H9 (cell line): ENCODE measurements at regions not wholly inside any gene's neighbourhood (a gene's known extent, or its start where the extent isn't known, plus 50 kb on each side); places are given as distances from the start of the nearest gene placed in this dataset.

ENCODE experiments used
- DNase-seq: peaks from one replicate; pipeline ENCODE4 v3.0.0-alpha.2; 2017
- H2AFZ ChIP-seq: one replicate; pipeline ENCODE4 v1.6.1; 2013; ENCODE audit warnings: mild to moderate bottlenecking, low read length, control low read depth, moderate library complexity
- H2AK5ac ChIP-seq: 2 replicates; pipeline ENCODE4 v1.6.1; 2013; ENCODE audit warnings: low read length, control low read depth, mixed read lengths; ENCODE audit not compliant: insufficient read length
- H2BK120ac ChIP-seq: one replicate; pipeline ENCODE4 v1.6.1; 2013; ENCODE audit warnings: low read depth, mild to moderate bottlenecking, low read length, control low read depth, inconsistent platforms; ENCODE audit not compliant: poor library complexity, severe bottlenecking
- H2BK12ac ChIP-seq: 2 replicates; pipeline ENCODE4 v1.6.1; 2013; ENCODE audit warnings: low read length, control low read depth, mixed read lengths, low read depth; ENCODE audit not compliant: insufficient read length
- H2BK15ac ChIP-seq: 2 replicates; pipeline ENCODE4 v1.6.1; 2013; ENCODE audit warnings: low read depth, low read length, control low read depth
- H2BK20ac ChIP-seq: one replicate; pipeline ENCODE4 v1.6.1; 2013; ENCODE audit warnings: low read depth, mild to moderate bottlenecking, low read length, control low read depth, inconsistent platforms; ENCODE audit not compliant: poor library complexity, severe bottlenecking
- H2BK5ac ChIP-seq: 2 replicates; pipeline ENCODE4 v1.6.1; 2013; ENCODE audit warnings: low read length, control low read depth, mixed read lengths; ENCODE audit not compliant: insufficient read length
- H3K14ac ChIP-seq: 2 replicates; pipeline ENCODE4 v1.6.1; 2013; ENCODE audit warnings: low read length, control low read depth; ENCODE audit not compliant: insufficient read depth
- H3K18ac ChIP-seq: 2 replicates; pipeline ENCODE4 v1.6.1; 2013; ENCODE audit warnings: low read depth, mild to moderate bottlenecking, mixed read lengths, low read length, control low read depth; ENCODE audit not compliant: insufficient read length
- H3K23ac ChIP-seq: 2 replicates; pipeline ENCODE4 v1.6.1; 2013; ENCODE audit warnings: low read length, control low read depth, mixed read lengths, low read depth; ENCODE audit not compliant: insufficient read length
- H3K23me2 ChIP-seq: 2 replicates; pipeline ENCODE4 v1.6.1; 2013; ENCODE audit warnings: low read depth, mild to moderate bottlenecking, mixed read lengths, low read length, control low read depth; ENCODE audit not compliant: insufficient read length, poor library complexity, severe bottlenecking
- H3K27ac ChIP-seq: 2 replicates; pipeline ENCODE4 v1.5.1; 2013; ENCODE audit warnings: low read length, control low read depth, mixed read lengths, low read depth; ENCODE audit not compliant: insufficient read length
- H3K27me3 ChIP-seq: 2 replicates; pipeline ENCODE4 v1.6.1; 2013; ENCODE audit warnings: low read length, control low read depth, inconsistent platforms; ENCODE audit not compliant: insufficient read depth
- H3K4ac ChIP-seq: 2 replicates; pipeline ENCODE4 v1.6.1; 2013; ENCODE audit warnings: low read depth, mild to moderate bottlenecking, control low read depth, inconsistent platforms, low read length, moderate library complexity
- H3K4me1 ChIP-seq: 2 replicates; pipeline ENCODE4 v1.6.1; 2013; ENCODE audit warnings: low read length, control low read depth, inconsistent platforms; ENCODE audit not compliant: insufficient read depth
- H3K4me2 ChIP-seq: 2 replicates; pipeline ENCODE4 v1.6.1; 2013; ENCODE audit warnings: low read length, control low read depth, mixed read lengths; ENCODE audit not compliant: insufficient read length, insufficient read depth
- H3K56ac ChIP-seq: 2 replicates; pipeline ENCODE4 v1.6.1; 2013; ENCODE audit warnings: low read depth, mild to moderate bottlenecking, mixed read lengths, low read length, control low read depth; ENCODE audit not compliant: insufficient read length
- H3K79me1 ChIP-seq: 2 replicates; pipeline ENCODE4 v1.6.1; 2013; ENCODE audit warnings: low read depth, mild to moderate bottlenecking, moderate library complexity, low read length, control low read depth, inconsistent platforms; ENCODE audit not compliant: insufficient read depth, poor library complexity, severe bottlenecking
- H3K79me2 ChIP-seq: 2 replicates; pipeline ENCODE4 v1.6.1; 2013; ENCODE audit warnings: low read length, control low read depth, inconsistent platforms; ENCODE audit not compliant: insufficient read depth
- H3K9ac ChIP-seq: 2 replicates; pipeline ENCODE4 v1.6.1; 2013; ENCODE audit warnings: low read length, control low read depth, mixed read lengths; ENCODE audit not compliant: insufficient read length; ENCODE audit errors: extremely low read depth
- H3K9me3 ChIP-seq: one replicate; pipeline ENCODE4 v1.6.1; 2013; ENCODE audit warnings: low read depth, low read length, inconsistent platforms; ENCODE audit not compliant: control insufficient read depth
- H3T11ph ChIP-seq: one replicate; pipeline ENCODE4 v1.6.1; 2013; ENCODE audit warnings: mild to moderate bottlenecking, low read length, control low read depth, inconsistent platforms
- H4K20me1 ChIP-seq: one replicate; pipeline ENCODE4 v1.6.1; 2013; ENCODE audit not compliant: control insufficient read depth, insufficient read length, insufficient read depth
- H4K5ac ChIP-seq: 2 replicates; pipeline ENCODE4 v1.6.1; 2013; ENCODE audit warnings: low read depth, mild to moderate bottlenecking, mixed read lengths, low read length, control low read depth; ENCODE audit not compliant: insufficient read length
- H4K8ac ChIP-seq: replicated peaks from 2 replicates; pipeline ENCODE4 v1.6.1; 2013; ENCODE audit warnings: low read length, control low read depth, mixed read lengths, low read depth; ENCODE audit not compliant: insufficient read length
- H4K91ac ChIP-seq: 2 replicates; pipeline ENCODE4 v1.6.1; 2013; ENCODE audit warnings: low read depth, mild to moderate bottlenecking, moderate library complexity, mixed read lengths, low read length, control low read depth; ENCODE audit not compliant: insufficient read length
- H3K27ac Mint-ChIP-seq, 3 experiments: 2 replicates in 2 of 3; 3 replicates in 1 of 3; pipeline ENCODE4 v1.8.0; 2020 to 2021; ENCODE audit warnings: mixed read lengths in 3 of 3, mild to moderate bottlenecking in 1 of 3, moderate library complexity in 1 of 3
- H3K27me3 Mint-ChIP-seq: 2 replicates; pipeline ENCODE4 v1.8.0; 2021; ENCODE audit warnings: low read depth, mild to moderate bottlenecking, moderate library complexity, mixed read lengths
- H3K36me3 Mint-ChIP-seq, 3 experiments: 2 replicates in 2 of 3; 3 replicates in 1 of 3; pipeline ENCODE4 v1.8.0; 2020 to 2021; ENCODE audit warnings: low read depth in 3 of 3, mixed read lengths in 3 of 3; ENCODE audit not compliant: insufficient read depth in 1 of 3
- H3K4me1 Mint-ChIP-seq, 2 experiments: 2 replicates each; pipeline ENCODE4 v1.8.0; 2020; ENCODE audit warnings: mixed read lengths in 2 of 2
- H3K4me3 Mint-ChIP-seq, 2 experiments: 2 replicates in 1 of 2; 3 replicates in 1 of 2; pipeline ENCODE4 v1.8.0; 2020 to 2021; ENCODE audit warnings: mild to moderate bottlenecking in 2 of 2, mixed read lengths in 2 of 2, moderate library complexity in 1 of 2
- H3K9me3 Mint-ChIP-seq, 2 experiments: 2 replicates in 1 of 2; 3 replicates in 1 of 2; pipeline ENCODE4 v1.8.0; 2020; ENCODE audit warnings: mild to moderate bottlenecking in 2 of 2, mixed read lengths in 2 of 2, moderate library complexity in 1 of 2
- CTCF ChIP-seq: fragments of 200-600 bp; sonication (generic); conservative IDR thresholded peaks from 3 replicates; pipeline ENCODE4 v1.8.0; 2021; ENCODE audit warnings: antibody characterized with exemption, mild to moderate bottlenecking
- WGBS: extraction: QIAGEN DNeasy Blood & Tissue Kit; methylation state at CpG from one replicate; pipeline ENCODE4 v1.1.7; 2013; ENCODE audit warnings: missing lambda C conversion rate, low lambda C conversion rate, mixed read lengths; ENCODE audit not compliant: insufficient read length; ENCODE audit errors: extremely low coverage; 5-methylcytosine and 5-hydroxymethylcytosine counted together

- Histone ChIP-seq H3K4me2 (no peak overlapping the region), H3K27ac (no peak overlapping the region)
- no peaks in the 10 kb centered on the region; the same call in 1 of the 2 replicates for H3K27me3 Mint-ChIP-seq
Observed at GRCh38 chr2:39514825-39515224, 77.7 kb upstream of the MAP4K3 start.

More at GRCh38 chr2:39514825-39515224, 77.7 kb upstream of the MAP4K3 start:
- no peak overlapping the region for H4K91ac ChIP-seq
- H2BK120ac ChIP-seq, result no peak overlapping the region
- peaks cover 20% of the 10 kb centered on the region for H3K4me1 ChIP-seq
- no peaks in the 10 kb centered on the region for H4K20me1 ChIP-seq
- no peak for TF ChIP-seq CTCF
- DNase-seq, result no peak
- no peak overlapping the region for H3K4ac ChIP-seq
- H3K79me2 ChIP-seq, result no peaks in the 10 kb centered on the region
- no peak overlapping the region for H3K23ac ChIP-seq
- no peak overlapping the region for H2AFZ ChIP-seq
- no peak overlapping the region for H3K9ac ChIP-seq
- no peak overlapping the region for H3K14ac ChIP-seq
- no peak overlapping the region for H2BK15ac ChIP-seq
- no peak overlapping the region for H2BK12ac ChIP-seq
- H3K18ac ChIP-seq, result no peak overlapping the region
- H3K36me3 Mint-ChIP-seq, result peaks cover 6 to 19% (median 7%) of the 10 kb centered on the region in 3 experiments; a peak in 6 of 7 replicates
- no peak overlapping the region for H3K56ac ChIP-seq
- H2BK5ac ChIP-seq, result no peak overlapping the region
- H3K9me3 Mint-ChIP-seq, result peaks cover 2 to 5% of the 10 kb centered on the region in 2 experiments; a peak in 4 of 5 replicates
- H2AK5ac ChIP-seq, result no peak overlapping the region
- 0 out of 7 replicates have a peak overlapping the region, but pooled peaks of 1 of the 3 experiments have one; percentile 99 for H3K27ac Mint-ChIP-seq
- H4K8ac ChIP-seq, result no peak overlapping the region
- H4K5ac ChIP-seq, result no peak overlapping the region
- H3K4me3 Mint-ChIP-seq, result no peak overlapping the region
- no peaks in the 10 kb centered on the region for H3K23me2 ChIP-seq
- no peaks in the 10 kb centered on the region for H3K27me3 ChIP-seq
- H3T11ph ChIP-seq, result no peak overlapping the region
- no CpG with 5 or more reads among the region's 5 CpGs for WGBS
- no peak overlapping the region for H2BK20ac ChIP-seq
- H3K79me1 ChIP-seq, result no peaks in the 10 kb centered on the region
- peaks cover 57 to 60% of the 10 kb centered on the region in 2 experiments for H3K4me1 Mint-ChIP-seq
- peaks cover under 1% of the 10 kb centered on the region for H3K9me3 ChIP-seq
